Superior temporal gyrus (tissue), 1 donor: ENCODE measurements at regions not wholly inside any gene's neighbourhood (a gene's known extent, or its start where the extent isn't known, plus 50 kb on each side); places are given as distances from the start of the nearest gene placed in this dataset.

ENCODE experiments used
- DNase-seq: peaks from one replicate; pipeline ENCODE4 v3.0.0-alpha.2; 2016; ENCODE audit errors: extremely low spot score

DNA sequence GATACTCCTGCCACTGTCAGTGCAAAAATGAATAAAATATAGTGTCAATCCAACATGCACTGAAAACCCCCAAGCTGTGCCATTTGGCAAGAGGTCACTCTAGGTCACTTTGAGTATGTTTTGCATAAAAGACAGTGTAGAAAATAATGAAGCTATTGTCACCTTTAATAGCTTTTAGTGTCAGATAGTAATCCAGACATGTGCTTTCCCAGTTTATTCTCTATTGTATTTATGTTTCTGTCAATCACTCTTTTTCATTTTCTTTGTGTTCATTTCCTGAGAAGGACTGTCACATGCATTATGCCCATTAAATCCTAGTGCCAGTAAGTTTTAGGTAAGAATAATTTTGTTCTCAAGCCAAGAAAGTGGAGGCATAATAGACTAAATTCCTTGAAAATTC lies 1073.9 kb upstream of the CDH2 start:
- DNase-seq: no peak

DNA sequence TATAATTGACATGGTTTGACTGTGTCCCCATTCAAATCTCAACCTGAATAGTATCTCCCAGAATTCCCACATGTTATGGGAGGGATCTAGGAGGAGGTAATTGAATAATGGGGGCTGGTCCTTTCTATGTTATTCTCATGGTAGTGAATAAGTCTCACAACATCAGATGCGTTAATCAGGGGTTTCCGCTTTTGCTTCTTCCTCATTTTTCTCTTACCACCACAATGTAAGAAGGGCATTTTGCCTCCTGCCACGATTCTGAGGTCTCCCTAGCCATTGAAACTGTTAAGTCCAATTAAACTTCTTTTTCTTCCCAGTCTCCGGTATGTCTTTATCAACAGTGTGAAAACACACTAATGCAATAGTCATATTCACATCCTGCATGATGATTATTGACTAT lies 1073.3 kb upstream of the CDH2 start:
- DNase-seq: no peak

DNA sequence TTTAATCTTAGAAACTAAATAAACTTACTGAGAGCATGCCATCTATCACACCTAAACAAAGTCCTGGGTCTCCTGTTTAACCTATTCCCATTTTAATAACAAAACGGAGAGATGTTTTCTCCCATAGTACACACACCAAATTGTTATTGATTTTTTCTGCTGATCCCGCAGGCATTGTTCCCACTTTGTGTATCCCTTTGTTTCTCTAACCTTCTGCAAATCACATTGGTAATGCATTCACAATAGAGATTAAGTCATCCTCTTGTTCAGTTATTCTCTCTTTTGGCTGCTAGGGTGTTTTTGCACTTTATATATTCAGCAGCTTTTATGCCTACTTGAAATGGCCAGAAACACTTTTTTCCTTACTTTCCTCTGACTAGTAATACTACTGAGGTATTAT lies 1071.9 kb upstream of the CDH2 start:
- DNase-seq: peak; percentile 49

DNA sequence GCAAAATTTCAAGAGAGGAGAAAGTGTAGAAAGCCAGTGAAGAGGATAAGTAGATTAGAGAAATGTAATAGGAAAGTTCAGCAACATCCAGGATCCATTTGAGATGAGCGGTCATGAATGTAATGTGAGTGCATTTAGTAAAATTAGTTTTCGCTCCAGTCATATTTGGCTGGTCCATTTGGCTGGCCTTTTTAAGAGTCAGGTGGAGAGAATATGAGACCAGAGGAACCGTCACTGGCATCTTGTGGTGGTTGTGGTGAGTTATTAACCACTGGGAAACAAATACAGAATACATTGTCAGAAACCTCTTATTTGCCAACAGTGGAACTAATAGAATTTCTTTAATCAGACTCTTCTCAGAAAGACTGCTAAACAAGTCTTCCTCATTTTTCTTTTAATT lies 1064.3 kb upstream of the CDH2 start:
- no peak for DNase-seq

DNA sequence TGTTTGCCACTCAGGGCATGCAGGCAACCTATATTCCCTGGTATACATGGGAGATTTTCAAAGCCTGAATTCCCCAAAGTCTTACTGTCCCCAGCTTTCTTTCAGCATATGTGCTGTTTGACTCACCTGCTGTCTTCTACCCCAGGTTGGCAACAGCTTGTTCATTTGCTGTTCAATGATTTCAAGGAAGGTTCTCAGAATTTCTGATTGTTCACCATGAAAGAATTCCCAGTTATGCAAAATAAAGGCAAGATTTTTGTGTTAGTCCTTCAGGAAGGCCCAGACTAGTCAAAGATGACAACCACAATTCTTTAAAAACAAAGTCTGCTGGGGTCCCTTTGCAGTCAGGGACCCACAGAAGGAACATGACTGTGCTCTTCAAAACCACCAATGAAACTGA lies 1057.8 kb upstream of the CDH2 start:
- DNase-seq: no peak

DNA sequence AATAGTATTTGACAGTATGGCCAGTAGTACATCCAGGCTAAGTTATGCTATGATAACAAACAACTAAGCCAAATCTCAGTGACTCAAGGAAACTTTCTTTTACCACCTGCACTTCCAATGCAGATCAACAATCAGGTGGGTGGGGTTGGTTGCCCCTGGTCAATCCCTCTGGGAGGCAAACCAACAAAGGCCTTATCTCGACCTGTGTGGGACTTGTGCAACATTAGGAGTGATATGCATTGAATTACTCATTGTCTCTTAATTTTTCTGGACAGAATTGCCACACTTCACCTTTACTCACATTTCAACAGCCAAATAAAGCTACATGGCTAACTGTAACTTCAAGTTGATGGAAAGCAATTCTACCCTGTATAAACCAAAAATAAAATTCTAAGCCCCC lies 1049.3 kb upstream of the CDH2 start:
- no peak for DNase-seq

DNA sequence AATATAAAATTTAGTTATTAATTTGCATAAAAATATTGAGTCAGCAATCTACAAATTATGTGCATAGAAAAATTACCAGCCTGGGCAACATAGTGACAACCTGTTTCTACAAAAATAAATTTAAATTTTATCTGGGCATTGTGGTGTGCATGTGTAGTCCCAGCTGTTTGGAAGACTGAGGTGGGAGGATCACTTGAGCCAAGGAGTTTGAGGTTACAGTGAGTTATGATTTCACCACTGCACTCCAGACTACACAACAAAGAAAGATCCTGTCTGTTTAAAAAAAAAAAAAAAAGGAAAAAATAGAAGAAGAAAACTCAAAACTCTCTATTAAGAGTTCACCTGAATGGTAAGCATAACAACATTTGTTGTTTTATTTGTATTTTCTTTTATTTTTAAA lies 1048.4 kb upstream of the CDH2 start:
- DNase-seq: no peak

DNA sequence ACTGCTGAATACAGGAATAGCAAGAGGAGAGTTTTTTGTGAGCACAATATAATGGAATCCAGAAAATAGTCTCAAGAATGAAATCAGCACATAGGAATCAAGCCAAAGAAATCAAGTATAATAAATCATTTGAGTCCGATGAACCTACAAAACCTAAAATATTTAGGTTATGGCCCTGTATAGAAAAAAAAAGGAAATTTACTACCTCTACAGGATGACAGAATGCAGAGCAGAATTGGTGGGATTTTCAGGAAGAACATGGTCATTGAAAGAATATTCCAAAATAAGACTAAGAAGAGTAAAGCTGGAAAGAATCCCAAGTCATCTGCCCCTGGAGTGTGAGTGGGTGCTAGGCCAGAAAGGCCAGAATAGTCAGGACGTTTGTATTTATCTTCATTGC lies 1041.2 kb upstream of the CDH2 start:
- no peak for DNase-seq

DNA sequence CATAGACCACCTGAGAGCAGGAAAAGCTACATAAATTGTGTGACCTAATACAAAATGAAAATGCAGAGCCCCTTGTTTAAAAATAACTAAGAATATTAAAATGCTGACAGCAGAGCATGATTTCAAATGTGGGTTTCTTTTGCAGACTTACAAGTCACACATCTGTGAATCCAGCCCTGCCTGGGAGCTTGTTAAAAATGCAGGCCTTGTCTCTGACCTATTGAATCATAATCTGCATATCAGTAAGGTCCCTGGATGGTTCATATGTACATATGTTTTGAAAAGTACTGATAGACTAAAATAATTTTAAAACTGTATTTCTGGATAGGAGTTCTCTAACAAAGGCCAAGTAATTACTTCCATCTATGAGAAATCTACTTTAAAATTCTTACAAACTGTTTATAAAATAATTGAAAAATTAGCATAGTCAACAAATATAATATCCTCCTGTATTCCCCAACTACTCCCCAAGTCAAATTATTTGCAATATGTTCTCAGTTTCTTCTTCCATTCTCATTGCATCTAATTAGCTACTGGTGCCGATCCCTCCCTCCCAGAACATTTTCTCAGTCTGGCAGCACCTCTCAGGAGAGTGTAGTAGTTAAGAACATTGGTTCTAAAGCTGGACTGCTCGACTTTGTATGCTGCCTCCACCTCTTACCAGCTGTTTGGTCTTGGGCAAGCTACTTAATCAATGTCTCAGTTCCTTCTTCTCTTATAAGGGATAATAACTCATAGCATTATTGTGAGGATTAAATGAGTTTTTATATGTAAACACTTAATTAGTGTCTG lies 1040.4 kb upstream of the CDH2 start:
- DNase-seq: no peak

DNA sequence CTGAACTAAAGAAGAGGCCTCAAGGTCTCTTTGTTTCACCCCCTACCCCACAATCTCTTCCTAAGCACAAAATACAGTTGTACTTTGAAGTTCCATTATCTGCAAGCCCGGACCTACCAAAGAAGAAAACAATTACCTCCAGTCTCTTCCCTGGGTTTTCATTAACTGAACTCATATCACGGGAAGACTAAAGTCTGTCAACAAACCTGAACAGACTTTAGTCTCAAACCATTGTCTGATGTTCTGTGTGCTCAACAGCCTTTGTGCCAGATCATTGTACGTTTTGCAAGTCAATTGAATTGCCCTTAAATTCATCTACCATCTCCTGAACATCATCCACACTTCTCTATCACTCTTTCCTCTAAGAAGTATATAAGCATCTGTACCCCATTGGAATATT lies 1021.9 kb upstream of the CDH2 start:
- DNase-seq: no peak

DNA sequence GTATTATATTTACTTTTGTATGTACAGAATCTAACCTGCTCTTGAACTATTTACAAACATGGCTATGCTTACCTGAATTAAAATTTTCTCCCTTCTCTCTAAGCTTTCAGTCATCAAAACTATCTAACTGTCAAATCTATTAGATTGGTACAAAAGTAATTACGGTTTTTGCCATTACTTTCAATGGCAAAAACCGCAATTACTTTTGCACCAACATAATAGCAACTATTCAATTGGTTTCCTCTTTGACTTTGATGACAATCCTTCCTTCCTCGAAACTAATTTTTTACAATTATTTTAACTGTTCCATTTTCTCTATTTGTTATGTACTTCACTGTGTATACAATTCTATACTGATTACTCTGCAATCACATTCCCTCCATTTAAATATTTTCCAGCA lies 1019.4 kb upstream of the CDH2 start:
- no peak for DNase-seq

DNA sequence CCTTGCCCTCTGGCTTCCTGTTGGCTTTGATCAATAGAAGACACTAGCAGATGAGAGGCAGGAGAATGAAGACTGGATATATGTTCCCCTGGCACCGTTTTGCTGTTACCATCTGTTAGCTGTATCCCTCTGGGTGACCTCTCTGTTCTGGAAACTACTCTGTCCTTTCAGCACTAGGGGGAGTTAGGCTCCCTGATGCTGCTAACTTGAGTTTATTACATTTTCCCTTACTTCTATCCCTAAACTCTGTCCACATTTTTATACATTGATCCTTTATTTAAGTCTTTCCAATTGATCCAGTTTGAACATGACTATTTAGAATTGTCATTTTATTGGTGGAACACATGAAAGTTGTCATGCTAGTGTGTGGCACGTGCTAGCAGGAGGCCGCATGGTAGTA lies 1014.3 kb upstream of the CDH2 start:
- DNase-seq: no peak

DNA sequence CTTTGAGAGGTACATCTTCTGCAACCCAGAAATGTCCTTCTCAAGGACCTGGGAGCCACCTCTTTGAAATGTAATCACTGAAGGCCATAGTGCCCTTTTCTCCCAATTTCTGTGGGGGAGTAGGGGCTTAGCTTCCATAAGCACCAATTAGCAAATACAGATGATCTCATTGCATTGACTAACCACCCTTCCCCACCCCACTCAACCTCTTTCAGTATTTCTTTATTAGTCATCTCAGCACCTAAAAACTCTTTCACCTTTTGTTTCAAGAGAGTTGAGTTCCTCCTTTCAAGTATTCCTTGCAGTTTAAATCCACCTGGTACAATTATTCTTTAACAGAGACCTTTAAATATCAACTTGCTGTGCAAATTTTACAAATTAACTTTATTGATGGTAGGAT lies 1011.8 kb upstream of the CDH2 start:
- no peak for DNase-seq

DNA sequence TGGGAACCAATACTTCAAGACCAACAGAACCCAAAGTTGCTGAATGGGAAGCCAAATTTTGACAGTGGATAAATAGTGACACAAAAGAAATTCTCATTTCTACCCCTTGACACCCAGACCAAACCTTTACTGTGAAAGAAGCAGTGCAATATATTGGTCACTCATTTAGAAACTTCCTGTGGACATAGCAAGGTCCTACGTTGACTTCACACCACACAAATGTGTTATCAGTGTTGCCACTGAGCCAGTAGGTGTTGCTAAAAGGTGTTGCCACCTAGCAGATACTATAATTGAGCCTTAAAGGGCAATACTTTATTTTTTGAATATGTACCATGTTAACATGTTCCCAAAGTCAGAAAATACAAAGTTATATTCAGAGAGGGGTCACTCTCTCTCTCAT lies 1008.9 kb upstream of the CDH2 start:
- no peak for DNase-seq

DNA sequence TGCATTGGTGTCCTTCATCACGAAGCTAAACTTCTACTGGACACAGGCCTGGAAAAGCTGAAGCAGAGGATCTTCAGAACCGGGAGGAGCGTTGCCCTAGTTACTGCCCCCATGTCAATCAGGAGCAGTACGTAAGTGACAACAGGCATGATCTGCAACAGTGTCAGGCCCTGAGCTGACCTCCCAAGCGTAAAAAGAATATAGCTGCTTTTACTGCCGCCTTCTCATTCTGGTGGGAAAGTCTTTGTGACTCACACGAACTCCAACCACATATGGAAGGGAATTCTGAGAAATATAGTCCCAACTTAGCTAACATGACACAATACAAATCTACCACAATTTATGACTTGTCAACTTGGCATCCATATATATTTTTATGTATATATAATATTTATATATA lies 1007.7 kb upstream of the CDH2 start:
- no peak for DNase-seq

DNA sequence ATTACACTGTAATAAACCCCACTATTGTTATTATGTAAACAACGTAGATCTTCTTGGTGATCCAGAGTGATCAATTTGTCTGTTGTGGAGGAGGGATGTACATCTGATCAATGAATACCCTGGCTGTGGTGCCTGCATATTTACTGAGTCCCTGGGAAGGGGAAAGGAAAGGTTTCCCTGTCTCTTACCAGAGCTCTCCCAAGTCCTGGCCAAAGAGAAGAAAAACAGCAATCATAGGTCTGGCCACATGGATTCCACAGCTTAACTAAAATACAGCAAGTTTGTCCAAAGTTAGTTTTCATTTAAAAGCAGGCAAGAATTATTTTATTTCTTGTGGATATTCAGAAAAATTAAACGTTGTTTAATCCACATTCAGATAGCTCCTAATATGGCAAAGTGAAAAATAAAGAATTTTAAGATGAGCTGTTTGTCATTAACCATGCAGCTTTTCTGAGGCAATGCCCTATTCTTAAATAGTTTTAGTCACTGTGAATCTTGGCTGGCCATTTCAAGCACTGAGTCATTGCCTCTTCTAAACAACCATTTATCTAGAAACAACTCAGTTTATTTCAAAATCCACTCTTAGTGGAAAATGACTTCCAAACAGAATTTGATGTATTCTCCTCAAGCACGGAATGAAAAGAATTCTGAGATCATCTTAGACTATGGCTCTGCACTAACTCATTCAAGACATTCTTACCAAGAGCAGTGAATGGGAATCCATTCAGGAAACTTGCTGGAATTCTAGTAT lies 1004.4 kb upstream of the CDH2 start:
- DNase-seq: peak; percentile 49

DNA sequence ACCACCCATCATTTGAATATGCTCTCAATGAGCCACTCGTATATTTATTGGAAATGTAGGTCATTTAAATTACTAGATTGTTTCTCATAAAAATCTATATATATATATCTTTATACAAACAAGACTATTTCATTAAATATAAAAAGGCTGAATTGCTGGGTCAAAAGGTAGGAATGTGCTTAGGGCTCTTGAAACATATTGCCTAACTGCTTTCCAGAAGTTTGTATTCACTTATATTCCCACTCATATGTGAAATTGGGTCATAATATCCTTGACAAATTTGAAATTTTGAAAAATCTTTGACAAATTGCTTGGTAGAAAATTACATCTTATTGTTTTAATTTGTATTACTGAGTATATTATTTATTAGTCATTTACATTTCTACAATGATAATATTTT lies 999.8 kb upstream of the CDH2 start:
- no peak for DNase-seq

DNA sequence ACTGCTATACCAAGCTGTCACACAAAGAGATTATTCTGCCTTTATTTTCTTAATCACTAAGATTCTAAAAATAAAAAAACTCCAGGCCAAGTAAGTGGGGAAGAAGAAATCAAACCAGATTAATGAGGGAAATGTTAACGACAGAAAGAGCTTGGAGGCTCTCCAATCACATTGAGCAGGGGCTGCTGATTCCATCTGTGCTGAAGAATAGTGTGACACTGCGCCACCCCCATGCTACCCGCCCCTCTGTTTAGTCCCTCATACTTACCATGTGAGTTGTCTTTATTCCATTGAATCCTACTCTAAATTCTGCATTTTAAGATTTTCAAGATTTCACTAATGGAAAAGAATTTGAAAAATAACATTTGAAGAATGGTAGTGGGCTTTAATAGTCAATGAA lies 998.0 kb upstream of the CDH2 start:
- DNase-seq: peak; percentile 44

DNA sequence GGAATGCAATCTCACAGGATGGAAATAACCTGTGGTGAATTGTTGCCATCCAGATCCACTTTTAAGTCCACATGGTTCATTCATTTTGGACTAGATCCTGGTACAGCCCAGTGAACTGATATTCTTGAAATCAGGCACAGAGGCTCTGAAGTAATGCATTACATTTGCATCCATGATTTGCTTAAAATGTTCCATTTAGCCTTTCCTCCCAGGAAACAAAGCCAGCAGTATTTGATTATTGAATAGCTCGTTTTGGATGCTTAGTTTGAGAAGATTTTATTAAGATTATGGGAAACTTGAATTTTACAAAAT lies 995.8 kb upstream of the CDH2 start:
- DNase-seq: no peak

DNA sequence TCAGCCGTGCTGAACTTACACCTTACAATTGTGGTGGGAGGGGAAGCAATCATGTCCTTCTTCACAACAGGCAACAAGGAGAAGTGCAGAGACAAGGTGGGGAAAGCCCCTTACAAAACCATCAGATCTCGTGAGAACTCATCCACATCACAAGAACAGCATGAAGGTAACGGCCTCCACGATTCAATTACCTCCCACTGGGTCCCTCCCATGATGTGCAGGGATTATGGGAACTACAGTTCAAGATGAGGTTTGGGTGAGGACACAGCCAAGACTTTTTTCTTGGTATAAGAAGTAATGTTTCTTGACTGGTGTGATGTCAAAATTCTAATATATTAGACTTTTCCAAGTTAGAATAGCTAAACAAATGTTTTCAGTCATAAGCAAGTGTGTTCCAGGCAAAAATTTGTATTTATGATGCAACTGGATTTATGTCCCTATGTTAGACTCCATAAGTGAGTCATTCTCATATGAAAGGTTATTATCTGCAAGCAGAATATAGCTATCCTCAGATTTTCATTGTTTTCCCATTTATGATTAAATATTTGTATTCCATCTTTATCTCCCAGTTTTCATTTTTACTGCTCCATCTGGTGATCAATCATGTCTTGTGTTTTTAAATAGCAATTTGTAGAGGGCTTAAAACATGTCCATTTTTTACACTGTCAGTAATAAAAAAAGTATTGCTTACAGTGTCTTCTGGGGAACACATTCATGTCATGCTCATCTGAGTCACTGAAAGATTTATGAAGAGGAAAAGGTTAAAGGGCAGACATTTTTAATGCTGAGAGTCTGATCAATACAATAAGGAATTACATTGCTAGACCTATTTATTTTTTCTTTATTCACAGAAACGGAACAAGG lies 995.2 kb upstream of the CDH2 start:
- no peak for DNase-seq

DNA sequence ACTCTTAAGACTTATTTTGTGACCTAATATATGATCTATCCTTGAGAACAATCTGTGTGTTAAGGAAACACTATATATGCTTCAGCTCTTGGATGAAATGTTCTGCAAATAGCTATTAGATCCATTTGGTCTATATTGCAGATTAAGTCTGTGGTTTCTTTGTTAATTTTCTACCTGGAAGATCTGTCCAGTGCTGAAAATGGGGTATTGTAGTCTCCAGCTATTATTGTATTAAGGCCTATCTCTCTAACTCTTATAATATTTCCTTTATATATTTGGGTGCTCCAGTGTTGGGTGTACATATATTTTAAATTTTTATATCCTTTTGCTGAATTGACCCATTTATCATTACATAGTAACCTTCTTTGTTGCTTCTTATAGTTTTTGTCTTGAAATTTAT lies 992.7 kb upstream of the CDH2 start:
- DNase-seq: no peak

DNA sequence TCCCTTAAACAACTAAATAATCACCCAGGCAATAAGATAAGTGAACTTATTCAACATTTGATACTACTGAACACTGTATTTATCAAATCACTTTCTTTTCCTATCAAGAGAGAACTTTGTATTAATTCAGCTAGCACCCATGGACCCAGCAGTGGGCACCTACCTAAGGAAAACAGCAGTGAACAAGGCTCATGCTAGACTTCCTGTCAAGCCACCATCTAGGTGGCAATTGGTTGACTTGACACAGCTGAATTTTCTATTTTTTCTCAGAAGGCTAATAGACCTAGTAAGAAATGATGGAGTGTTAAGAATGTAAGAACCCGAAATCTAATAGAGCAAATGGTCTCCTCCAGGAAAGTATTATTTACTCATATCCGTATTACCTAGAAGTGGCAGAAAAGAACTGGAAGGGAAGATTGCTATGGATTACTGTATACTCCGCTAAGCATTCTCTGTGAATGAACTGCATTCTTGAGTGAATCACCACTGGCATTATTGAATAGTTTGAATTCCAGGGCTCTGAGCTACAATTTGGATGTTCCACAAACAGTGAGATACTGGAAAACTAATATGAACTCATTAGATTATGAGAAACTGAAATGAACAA lies 988.2 kb upstream of the CDH2 start:
- DNase-seq: no peak
